Spleen (tissue), 7 donors: ENCODE measurements at regions not wholly inside any gene's neighbourhood (a gene's known extent, or its start where the extent isn't known, plus 50 kb on each side); places are given as distances from the start of the nearest gene placed in this dataset.

Experiments used
- POLR2A ChIP-seq, 3 donors: fragments of 450-650 bp; IDR thresholded peaks; one replicate each; pipeline ENCODE4 v1.5.1; 2017; ENCODE audit warnings: antibody characterized with exemption in 3 of 3, mild to moderate bottlenecking in 1 of 3
- POLR2AphosphoS5 ChIP-seq, 3 donors: sonication (generic); formaldehyde crosslinking; IDR thresholded peaks; one replicate each; pipeline ENCODE4 v1.5.1; 2017; ENCODE audit warnings: antibody characterized with exemption in 3 of 3
- TF ChIP-seq, protein P1 (sequence below), 11 experiments: fragments of 200-600 bp in 7 of 11; fragments of 450-650 bp in 4 of 11; sonication (generic) in 4 of 11; IDR thresholded peaks in 8 of 11; conservative IDR thresholded peaks in 3 of 11; 1 replicate in 7 of 11; 2 replicates in 4 of 11; pipeline versions ENCODE4 v1.4.0 to v1.8.0; 2016 to 2021; ENCODE audit warnings: antibody characterized with exemption in 11 of 11, inconsistent platforms in 4 of 11, mild to moderate bottlenecking in 1 of 11
- donor health status: DM: no; HTN: no; CAD: no; lungs with moderate emphysema.
- donor health status: DM: no; HTN: no; CAD: no.
- donor health status: DM: no; HTN: no; CAD: no.

DNA sequence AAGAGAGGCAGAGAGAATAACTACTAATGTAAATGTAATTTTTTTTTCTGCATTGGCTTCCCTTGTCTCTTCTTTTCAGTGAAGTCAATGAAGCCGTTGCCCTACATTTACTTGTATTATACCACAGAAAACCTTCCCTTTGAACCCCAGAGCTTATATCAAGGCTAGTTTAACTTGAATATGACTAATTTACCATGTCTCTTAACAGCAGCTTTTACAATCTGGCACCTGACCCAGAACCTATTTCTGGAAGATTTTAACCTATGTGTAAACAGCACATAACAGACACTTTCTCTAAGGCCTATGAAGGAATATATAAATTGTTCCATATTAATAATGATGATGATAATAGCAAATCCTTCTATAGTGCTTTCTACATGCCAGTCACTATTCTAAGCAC is 580.5 kb upstream of the NXPH2 start:
- no peak for TF ChIP-seq POLR2A (IDR thresholded peaks at IDR 0.05)
- TF ChIP-seq, protein P1, sequence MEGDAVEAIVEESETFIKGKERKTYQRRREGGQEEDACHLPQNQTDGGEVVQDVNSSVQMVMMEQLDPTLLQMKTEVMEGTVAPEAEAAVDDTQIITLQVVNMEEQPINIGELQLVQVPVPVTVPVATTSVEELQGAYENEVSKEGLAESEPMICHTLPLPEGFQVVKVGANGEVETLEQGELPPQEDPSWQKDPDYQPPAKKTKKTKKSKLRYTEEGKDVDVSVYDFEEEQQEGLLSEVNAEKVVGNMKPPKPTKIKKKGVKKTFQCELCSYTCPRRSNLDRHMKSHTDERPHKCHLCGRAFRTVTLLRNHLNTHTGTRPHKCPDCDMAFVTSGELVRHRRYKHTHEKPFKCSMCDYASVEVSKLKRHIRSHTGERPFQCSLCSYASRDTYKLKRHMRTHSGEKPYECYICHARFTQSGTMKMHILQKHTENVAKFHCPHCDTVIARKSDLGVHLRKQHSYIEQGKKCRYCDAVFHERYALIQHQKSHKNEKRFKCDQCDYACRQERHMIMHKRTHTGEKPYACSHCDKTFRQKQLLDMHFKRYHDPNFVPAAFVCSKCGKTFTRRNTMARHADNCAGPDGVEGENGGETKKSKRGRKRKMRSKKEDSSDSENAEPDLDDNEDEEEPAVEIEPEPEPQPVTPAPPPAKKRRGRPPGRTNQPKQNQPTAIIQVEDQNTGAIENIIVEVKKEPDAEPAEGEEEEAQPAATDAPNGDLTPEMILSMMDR (IDR thresholded peaks at IDR 0.05 in 8 of 11, conservative IDR thresholded peaks at IDR 0.05 in 3 of 11), result no peak
- no peak for TF ChIP-seq POLR2AphosphoS5 (IDR thresholded peaks at IDR 0.05)
